Smooth muscle cell (in vitro differentiated cells): ENCODE measurements at regions not wholly inside any gene's neighbourhood (a gene's known extent, or its start where the extent isn't known, plus 50 kb on each side); places are given as distances from the start of the nearest gene placed in this dataset.

ENCODE experiments used
- DNase-seq: peaks from one replicate; lab custom pipeline; 2025; ENCODE audit not compliant: unreplicated experiment; lab: John Stamatoyannopoulos, UW
- H2AFZ ChIP-seq: fragments of 200-600 bp; sonication (generic); 2 replicates; pipeline ENCODE4 v1.6.0; 2016; ENCODE audit warnings: antibody characterized with exemption, low read depth, mild to moderate bottlenecking
- H3F3A ChIP-seq: fragments of 200-600 bp; sonication (generic); 2 replicates; pipeline ENCODE4 v1.6.0; 2017; ENCODE audit warnings: antibody characterized with exemption, low read depth
- H3K27ac ChIP-seq: fragments of 200-600 bp; sonication (generic); 2 replicates; pipeline ENCODE4 v1.5.1; 2016; ENCODE audit warnings: low read depth, mild to moderate bottlenecking
- H3K27me3 ChIP-seq: fragments of 200-600 bp; sonication (generic); 2 replicates; pipeline ENCODE4 v1.6.1; 2016; ENCODE audit warnings: low read depth, mild to moderate bottlenecking
- H3K36me3 ChIP-seq: fragments of 200-600 bp; sonication (generic); 2 replicates; pipeline ENCODE4 v1.5.1; 2016; ENCODE audit warnings: low read depth
- H3K4me1 ChIP-seq: fragments of 200-600 bp; sonication (generic); 2 replicates; pipeline ENCODE4 v1.5.1; 2016; ENCODE audit warnings: low read depth
- H3K4me2 ChIP-seq: fragments of 200-600 bp; sonication (generic); 2 replicates; pipeline ENCODE4 v1.6.0; 2016; ENCODE audit warnings: mild to moderate bottlenecking
- H3K4me3 ChIP-seq: fragments of 200-600 bp; sonication (generic); 2 replicates; pipeline ENCODE4 v1.5.1; 2016; ENCODE audit warnings: mild to moderate bottlenecking
- H3K79me2 ChIP-seq: fragments of 200-600 bp; sonication (generic); 2 replicates; pipeline ENCODE4 v1.6.0; 2016; ENCODE audit warnings: low read depth, mild to moderate bottlenecking
- H3K9ac ChIP-seq: fragments of 200-600 bp; sonication (generic); 2 replicates; pipeline ENCODE4 v1.6.0; 2016; ENCODE audit warnings: low read depth
- H3K9me3 ChIP-seq: fragments of 200-600 bp; sonication (generic); replicated peaks from 2 replicates; pipeline ENCODE4 v1.5.1; 2016; ENCODE audit warnings: low read depth
- H4K20me1 ChIP-seq: fragments of 200-600 bp; sonication (generic); 2 replicates; pipeline ENCODE4 v1.6.0; 2016; ENCODE audit warnings: low read depth
- CTCF ChIP-seq: fragments of 200-600 bp; sonication (generic); IDR thresholded peaks from 2 replicates; pipeline ENCODE4 v1.5.1; 2017; ENCODE audit warnings: borderline replicate concordance, mild to moderate bottlenecking, antibody characterized with exemption; ENCODE audit not compliant: insufficient read depth, poor library complexity, severe bottlenecking
- WGBS: methylation state at CpG from one replicate; pipeline ENCODE4 v1.1.7; 2016; ENCODE audit warnings: low lambda C conversion rate; 5-methylcytosine and 5-hydroxymethylcytosine counted together

DNA sequence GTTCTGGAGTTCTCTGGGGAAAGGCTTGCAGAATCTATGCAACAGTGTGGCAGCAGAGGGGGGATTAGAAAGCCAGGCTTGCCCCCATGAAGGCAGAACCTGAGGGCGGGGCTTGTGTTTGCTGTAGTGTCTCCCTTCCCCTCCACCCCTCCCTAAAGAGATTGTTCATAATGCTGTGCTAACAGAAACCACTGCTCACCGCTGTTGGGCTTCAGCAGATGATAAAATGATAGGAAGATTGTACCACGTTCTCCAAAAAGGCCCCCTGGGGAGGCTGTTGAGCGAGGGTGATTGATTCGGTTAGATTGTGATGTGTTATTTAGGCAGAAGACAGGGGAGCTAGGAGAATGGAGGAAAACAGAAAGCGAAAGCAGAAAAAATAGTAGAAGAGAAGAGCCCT, 215.2 kb upstream of the NCAM1 start:
- Histone ChIP-seq H3K36me3 (no peaks in the 10 kb centered on the region), H3K79me2 (no peaks in the 10 kb centered on the region), H3K27me3 (no peaks in the 10 kb centered on the region), H3F3A (no peaks in the 10 kb centered on the region), H3K9ac (no peak overlapping the region), H2AFZ (no peak overlapping the region), H3K27ac (no peak overlapping the region), H3K9me3 (no peaks in the 10 kb centered on the region), H3K4me1 (no peaks in the 10 kb centered on the region), H4K20me1 (no peaks in the 10 kb centered on the region), H3K4me3 (no peak overlapping the region), H3K4me2 (no peak overlapping the region)
- DNase-seq, result no peak
- 71% methylated on average over 6 of the region's 6 CpGs for WGBS
- TF ChIP-seq CTCF, result no peak

- H4K20me1 ChIP-seq, result no peaks in the 10 kb centered on the region
- no peak for TF ChIP-seq CTCF
- no peak for DNase-seq
- H3K4me1 ChIP-seq, result no peaks in the 10 kb centered on the region
- H2AFZ ChIP-seq, result no peak overlapping the region
- no peak overlapping the region for H3K27ac ChIP-seq
- H3K27me3 ChIP-seq, result no peaks in the 10 kb centered on the region
- H3K4me3 ChIP-seq, result no peak overlapping the region
- no peak overlapping the region for H3K9ac ChIP-seq
- H3F3A ChIP-seq, result no peaks in the 10 kb centered on the region
- H3K9me3 ChIP-seq, result no peaks in the 10 kb centered on the region
- WGBS, result 83% methylated on average over 5 of the region's 5 CpGs
- no peak overlapping the region for H3K4me2 ChIP-seq
- no peaks in the 10 kb centered on the region for H3K36me3 ChIP-seq
- no peaks in the 10 kb centered on the region for H3K79me2 ChIP-seq
These were observed 213.0 kb upstream of the NCAM1 start for GRCh38 chr11:112748252-112748651.

DNA sequence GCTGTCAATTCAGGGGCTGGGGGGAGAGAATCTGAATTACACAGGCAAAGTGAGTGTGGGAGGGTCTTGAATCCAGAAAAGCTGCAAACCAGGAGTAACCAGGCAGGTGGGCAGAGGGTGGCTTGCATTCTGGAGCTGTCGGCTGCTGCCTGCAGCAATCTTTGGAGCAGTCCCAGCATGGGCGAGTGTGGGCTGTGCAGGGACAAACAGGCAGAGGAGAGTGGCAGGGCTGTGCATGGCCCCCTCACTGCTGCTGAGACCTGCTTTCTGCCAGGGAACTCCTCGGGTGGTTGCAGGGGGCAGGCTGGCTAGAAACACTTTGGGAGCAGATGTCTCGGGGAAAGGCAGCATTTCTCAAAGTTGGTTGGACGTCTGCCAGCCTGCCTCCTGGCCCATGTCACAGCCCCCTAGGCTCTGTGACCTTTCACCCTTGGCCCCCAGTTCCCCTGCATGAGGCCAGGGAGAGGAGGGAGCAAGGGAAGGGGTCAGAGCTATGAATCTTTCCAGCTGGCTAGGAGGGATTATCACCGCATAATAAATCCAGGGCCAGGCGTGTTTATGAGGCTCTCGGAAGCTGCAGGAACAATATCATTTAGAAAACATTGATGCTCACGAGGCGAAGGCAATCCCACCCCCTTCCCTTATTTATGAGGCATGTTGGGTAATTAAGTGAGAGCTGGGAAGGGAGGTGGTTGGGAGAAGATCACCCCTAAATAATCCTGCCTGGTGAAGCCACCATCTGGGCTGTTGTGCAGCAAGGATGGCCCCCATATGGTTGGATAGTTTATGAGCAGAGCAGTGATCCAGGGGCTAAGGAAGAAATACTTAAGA, 212.3 kb upstream of the NCAM1 start:
- Histone ChIP-seq H3K36me3 (no peaks in the 10 kb centered on the region), H2AFZ (no peak overlapping the region), H3K4me3 (no peak overlapping the region), H3K4me1 (no peaks in the 10 kb centered on the region), H4K20me1 (no peaks in the 10 kb centered on the region), H3K4me2 (peak overlapping the region; percentile 19), H3K9me3 (no peaks in the 10 kb centered on the region), H3K27me3 (no peaks in the 10 kb centered on the region), H3K9ac (no peak overlapping the region), H3K27ac (no peak overlapping the region), H3F3A (no peaks in the 10 kb centered on the region), H3K79me2 (no peaks in the 10 kb centered on the region)
- TF ChIP-seq CTCF, result no peak
- WGBS, result 27% methylated on average over 10 of the region's 10 CpGs
- no peak for DNase-seq

DNA sequence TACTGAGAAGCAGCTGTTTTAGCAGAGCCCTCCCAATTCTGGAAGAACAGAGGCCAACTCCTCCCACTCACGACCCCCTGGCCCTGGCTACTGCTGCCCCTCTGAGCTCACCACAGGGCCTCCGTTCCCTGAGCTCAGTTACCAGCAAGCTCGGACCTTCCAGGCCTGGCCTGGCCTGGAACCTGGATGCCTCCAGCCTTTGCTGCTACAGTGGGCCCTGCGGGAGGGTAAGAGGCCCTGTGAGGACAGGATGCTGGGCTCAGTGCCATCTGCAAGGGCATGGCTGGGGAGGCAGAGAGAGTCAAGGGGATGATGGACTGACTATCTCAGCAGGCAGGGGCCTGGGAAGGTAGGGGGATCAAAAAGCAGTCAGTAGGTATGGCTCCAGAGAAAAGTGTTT, 209.9 kb upstream of the NCAM1 start:
- H3K36me3 ChIP-seq, result no peaks in the 10 kb centered on the region
- no peak for TF ChIP-seq CTCF
- H3K79me2 ChIP-seq, result no peaks in the 10 kb centered on the region
- H3K4me2 ChIP-seq, result no peak overlapping the region
- H4K20me1 ChIP-seq, result no peaks in the 10 kb centered on the region
- H3F3A ChIP-seq, result no peaks in the 10 kb centered on the region
- no peak overlapping the region for H3K9ac ChIP-seq
- no peak overlapping the region for H3K27ac ChIP-seq
- H2AFZ ChIP-seq, result no peak overlapping the region
- H3K4me3 ChIP-seq, result no peak overlapping the region
- WGBS, result 85% methylated on average over 4 of the region's 4 CpGs
- H3K4me1 ChIP-seq, result no peaks in the 10 kb centered on the region
- DNase-seq, result no peak
- no peaks in the 10 kb centered on the region for H3K27me3 ChIP-seq
- no peaks in the 10 kb centered on the region for H3K9me3 ChIP-seq
